ENCODE measurements at regions not wholly inside any gene's neighbourhood (a gene's known extent, or its start where the extent isn't known, plus 50 kb on each side); places are given as distances from the start of the nearest gene placed in this dataset.

GRCh38 chr12:128120035-128120434 lies 146.9 kb upstream of the TMEM132C start:
- Histone ChIP-seq H3K9me2 (replicated peaks; ENCODE audit: insufficient read depth, low read length) (no peaks in the 10 kb centered on the region), H3K4me3 (ENCODE audit: insufficient read depth, low read length, poor library complexity, severe bottlenecking) (no peak overlapping the region), H3K27me3 (ENCODE audit: low read length) (no peaks in the 10 kb centered on the region), H3K79me2 (ENCODE audit: insufficient read depth, low read length) (no peaks in the 10 kb centered on the region), H3F3A (ENCODE audit: insufficient read depth) (no peaks in the 10 kb centered on the region), H3K9me3 (ENCODE audit: insufficient read depth, low read length) (0 out of 2 replicates have a peak, but pooled peaks cover 6% of the 10 kb centered on the region), H2AFZ (ENCODE audit: low read depth, low read length, severe bottlenecking) (no peak overlapping the region), H3K36me3 (ENCODE audit: low read length) (no peaks in the 10 kb centered on the region), H3K4me2 (ENCODE audit: low read depth, low read length, poor library complexity, severe bottlenecking) (no peak overlapping the region), H3K27ac (ENCODE audit: low read depth, low read length) (no peak overlapping the region), H3K9ac (ENCODE audit: low read length) (no peak overlapping the region), H4K20me1 (ENCODE audit: low read depth, low read length) (no peaks in the 10 kb centered on the region)
- TF ChIP-seq, protein P1, sequence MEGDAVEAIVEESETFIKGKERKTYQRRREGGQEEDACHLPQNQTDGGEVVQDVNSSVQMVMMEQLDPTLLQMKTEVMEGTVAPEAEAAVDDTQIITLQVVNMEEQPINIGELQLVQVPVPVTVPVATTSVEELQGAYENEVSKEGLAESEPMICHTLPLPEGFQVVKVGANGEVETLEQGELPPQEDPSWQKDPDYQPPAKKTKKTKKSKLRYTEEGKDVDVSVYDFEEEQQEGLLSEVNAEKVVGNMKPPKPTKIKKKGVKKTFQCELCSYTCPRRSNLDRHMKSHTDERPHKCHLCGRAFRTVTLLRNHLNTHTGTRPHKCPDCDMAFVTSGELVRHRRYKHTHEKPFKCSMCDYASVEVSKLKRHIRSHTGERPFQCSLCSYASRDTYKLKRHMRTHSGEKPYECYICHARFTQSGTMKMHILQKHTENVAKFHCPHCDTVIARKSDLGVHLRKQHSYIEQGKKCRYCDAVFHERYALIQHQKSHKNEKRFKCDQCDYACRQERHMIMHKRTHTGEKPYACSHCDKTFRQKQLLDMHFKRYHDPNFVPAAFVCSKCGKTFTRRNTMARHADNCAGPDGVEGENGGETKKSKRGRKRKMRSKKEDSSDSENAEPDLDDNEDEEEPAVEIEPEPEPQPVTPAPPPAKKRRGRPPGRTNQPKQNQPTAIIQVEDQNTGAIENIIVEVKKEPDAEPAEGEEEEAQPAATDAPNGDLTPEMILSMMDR (IDR thresholded peaks at IDR 0.05; ENCODE audit: insufficient read depth, low read length, poor library complexity, severe bottlenecking): no peak
- no peak for TF ChIP-seq EZH2phosphoT487 (conservative IDR thresholded peaks at IDR 0.05; ENCODE audit: low read length)

DNA sequence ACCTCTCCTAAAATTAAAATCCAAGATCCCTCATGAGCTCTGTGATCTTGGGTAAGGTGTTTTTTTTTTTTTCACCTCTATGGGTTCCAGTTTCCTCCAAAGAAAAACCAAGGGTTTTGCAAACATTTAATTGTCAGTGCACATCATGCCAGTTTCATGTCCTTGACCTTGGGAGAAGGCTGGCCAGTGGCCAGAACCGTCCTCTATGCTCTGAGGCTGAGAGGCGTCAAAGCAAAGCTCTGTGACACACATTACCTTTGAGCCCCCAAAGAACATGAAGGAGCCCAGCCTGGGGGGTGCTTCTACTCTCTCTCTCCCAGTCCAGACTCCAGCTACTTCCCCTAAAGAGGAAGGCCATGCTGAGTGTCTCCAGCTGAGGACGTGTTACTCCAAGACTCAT lies 145.5 kb upstream of the TMEM132C start:
- Histone ChIP-seq H3K79me2 (ENCODE audit: insufficient read depth, low read length) (no peaks in the 10 kb centered on the region), H3K27ac (ENCODE audit: low read depth, low read length) (no peak overlapping the region), H3K4me2 (ENCODE audit: low read depth, low read length, poor library complexity, severe bottlenecking) (no peak overlapping the region), H3F3A (ENCODE audit: insufficient read depth) (no peaks in the 10 kb centered on the region), H4K20me1 (ENCODE audit: low read depth, low read length) (no peaks in the 10 kb centered on the region), H2AFZ (ENCODE audit: low read depth, low read length, severe bottlenecking) (no peak overlapping the region), H3K9me3 (ENCODE audit: insufficient read depth, low read length) (0 out of 2 replicates have a peak, but pooled peaks cover 6% of the 10 kb centered on the region), H3K9ac (ENCODE audit: low read length) (no peak overlapping the region), H3K36me3 (ENCODE audit: low read length) (no peaks in the 10 kb centered on the region), H3K9me2 (replicated peaks; ENCODE audit: insufficient read depth, low read length) (no peaks in the 10 kb centered on the region), H3K4me3 (ENCODE audit: insufficient read depth, low read length, poor library complexity, severe bottlenecking) (no peak overlapping the region), H3K27me3 (ENCODE audit: low read length) (no peaks in the 10 kb centered on the region)
- TF ChIP-seq, protein P1 (IDR thresholded peaks at IDR 0.05; ENCODE audit: insufficient read depth, low read length, poor library complexity, severe bottlenecking): no peak
- TF ChIP-seq EZH2phosphoT487 (conservative IDR thresholded peaks at IDR 0.05; ENCODE audit: low read length): no peak

GRCh38 chr12:128123096-128123495 lies 143.9 kb upstream of the TMEM132C start:
- Histone ChIP-seq H3K4me3 (ENCODE audit: insufficient read depth, low read length, poor library complexity, severe bottlenecking) (no peak overlapping the region), H3K9me3 (ENCODE audit: insufficient read depth, low read length) (0 out of 2 replicates have a peak, but pooled peaks cover 6% of the 10 kb centered on the region), H3K36me3 (ENCODE audit: low read length) (no peaks in the 10 kb centered on the region), H3K9me2 (replicated peaks; ENCODE audit: insufficient read depth, low read length) (no peaks in the 10 kb centered on the region), H3K9ac (ENCODE audit: low read length) (no peak overlapping the region), H4K20me1 (ENCODE audit: low read depth, low read length) (no peaks in the 10 kb centered on the region), H3K27ac (ENCODE audit: low read depth, low read length) (no peak overlapping the region), H3K79me2 (ENCODE audit: insufficient read depth, low read length) (no peaks in the 10 kb centered on the region), H2AFZ (ENCODE audit: low read depth, low read length, severe bottlenecking) (no peak overlapping the region), H3K4me2 (ENCODE audit: low read depth, low read length, poor library complexity, severe bottlenecking) (no peak overlapping the region), H3F3A (ENCODE audit: insufficient read depth) (no peaks in the 10 kb centered on the region), H3K27me3 (ENCODE audit: low read length) (no peaks in the 10 kb centered on the region)
- TF ChIP-seq, protein P1 (IDR thresholded peaks at IDR 0.05; ENCODE audit: insufficient read depth, low read length, poor library complexity, severe bottlenecking): no peak
- TF ChIP-seq EZH2phosphoT487 (conservative IDR thresholded peaks at IDR 0.05; ENCODE audit: low read length): no peak
